WTC11 (cell line): ENCODE measurements at regions not wholly inside any gene's neighbourhood (a gene's known extent, or its start where the extent isn't known, plus 50 kb on each side); places are given as distances from the start of the nearest gene placed in this dataset.

Source experiments
- ATF1 ChIP-seq: sonication (generic); formaldehyde crosslinking; IDR thresholded peaks from 2 replicates; pipeline ENCODE4 v1.8.1; 2023; ENCODE audit warnings: mild to moderate bottlenecking, moderate library complexity, missing genetic modification reagents
- ATF6 ChIP-seq: sonication (generic); formaldehyde crosslinking; IDR thresholded peaks from 2 replicates; pipeline ENCODE4 v1.8.1; 2023; ENCODE audit warnings: mild to moderate bottlenecking, missing genetic modification reagents
- CREM ChIP-seq: sonication (generic); formaldehyde crosslinking; IDR thresholded peaks from 2 replicates; pipeline ENCODE4 v1.8.1; 2022; ENCODE audit warnings: mild to moderate bottlenecking, missing genetic modification reagents, moderate library complexity
- CTCF ChIP-seq: fragments of 200-600 bp; IDR thresholded peaks from 2 replicates; pipeline ENCODE4 v1.8.0; 2022; ENCODE audit warnings: antibody characterized with exemption
- FOXP4 ChIP-seq: sonication (generic); formaldehyde crosslinking; IDR thresholded peaks from 2 replicates; pipeline ENCODE4 v1.8.0; 2022; ENCODE audit warnings: mild to moderate bottlenecking, missing genetic modification reagents
- NFE2L1 ChIP-seq: sonication (generic); formaldehyde crosslinking; IDR thresholded peaks from 2 replicates; pipeline ENCODE4 v1.8.1; 2023; ENCODE audit warnings: missing genetic modification reagents
- ZBTB21 ChIP-seq: sonication (generic); formaldehyde crosslinking; IDR thresholded peaks from 2 replicates; pipeline ENCODE4 v1.8.1; 2023; ENCODE audit warnings: mild to moderate bottlenecking, missing genetic modification reagents, borderline replicate concordance

- TF ChIP-seq ATF6 (no peak), CTCF (no peak), ATF1 (CRISPR knock-in tag) (no peak), CREM (no peak), FOXP4 (no peak), ZBTB21 (no peak), NFE2L1 (no peak)
Measured at GRCh38 chr1:29870621-29871020, 634.3 kb downstream of the PTPRU start.
